WTC11 (cell line): ENCODE measurements at regions not wholly inside any gene's neighbourhood (a gene's known extent, or its start where the extent isn't known, plus 50 kb on each side); places are given as distances from the start of the nearest gene placed in this dataset.

Experiments used
- E2F5 ChIP-seq: sonication (generic); formaldehyde crosslinking; IDR thresholded peaks from 2 replicates; pipeline ENCODE4 v1.8.1; 2022; ENCODE audit warnings: mild to moderate bottlenecking, moderate library complexity, missing genetic modification reagents
- ELF4 ChIP-seq: sonication (generic); formaldehyde crosslinking; IDR thresholded peaks from 2 replicates; pipeline ENCODE4 v1.8.1; 2022; ENCODE audit warnings: low read depth, mild to moderate bottlenecking, moderate library complexity, missing genetic modification reagents
- MXD4 ChIP-seq: fragments of 250-450 bp; sonication (Bioruptor Pico); IDR thresholded peaks from 2 replicates; pipeline ENCODE4 v1.8.0; 2021; ENCODE audit warnings: mild to moderate bottlenecking, moderate library complexity, borderline replicate concordance
- TCF7 ChIP-seq: sonication (generic); formaldehyde crosslinking; IDR thresholded peaks from 2 replicates; pipeline ENCODE4 v1.8.0; 2022; ENCODE audit warnings: mild to moderate bottlenecking, low read depth, missing genetic modification reagents, moderate library complexity
- ZNF138 ChIP-seq: sonication (generic); formaldehyde crosslinking; conservative IDR thresholded peaks from 2 replicates; pipeline ENCODE4 v1.8.1; 2022; ENCODE audit warnings: mild to moderate bottlenecking, moderate library complexity, missing genetic modification reagents
- TF ChIP-seq, protein P1 (sequence below): fragments of 200-600 bp; IDR thresholded peaks from 2 replicates; pipeline ENCODE4 v1.8.0; 2022; ENCODE audit warnings: antibody characterized with exemption
- TF ChIP-seq, protein P2 (sequence below): sonication (generic); formaldehyde crosslinking; IDR thresholded peaks from 2 replicates; pipeline ENCODE4 v1.8.1; 2023; ENCODE audit warnings: mild to moderate bottlenecking, missing genetic modification reagents, moderate library complexity
- TF ChIP-seq, protein P3 (sequence below): sonication (generic); formaldehyde crosslinking; IDR thresholded peaks from 2 replicates; pipeline ENCODE4 v1.8.1; 2022; ENCODE audit warnings: low read depth, missing genetic modification reagents, borderline replicate concordance

GRCh38 chr4:81997313-81997712, 376.5 kb downstream of the HNRNPD start:
- TF ChIP-seq, protein P1, sequence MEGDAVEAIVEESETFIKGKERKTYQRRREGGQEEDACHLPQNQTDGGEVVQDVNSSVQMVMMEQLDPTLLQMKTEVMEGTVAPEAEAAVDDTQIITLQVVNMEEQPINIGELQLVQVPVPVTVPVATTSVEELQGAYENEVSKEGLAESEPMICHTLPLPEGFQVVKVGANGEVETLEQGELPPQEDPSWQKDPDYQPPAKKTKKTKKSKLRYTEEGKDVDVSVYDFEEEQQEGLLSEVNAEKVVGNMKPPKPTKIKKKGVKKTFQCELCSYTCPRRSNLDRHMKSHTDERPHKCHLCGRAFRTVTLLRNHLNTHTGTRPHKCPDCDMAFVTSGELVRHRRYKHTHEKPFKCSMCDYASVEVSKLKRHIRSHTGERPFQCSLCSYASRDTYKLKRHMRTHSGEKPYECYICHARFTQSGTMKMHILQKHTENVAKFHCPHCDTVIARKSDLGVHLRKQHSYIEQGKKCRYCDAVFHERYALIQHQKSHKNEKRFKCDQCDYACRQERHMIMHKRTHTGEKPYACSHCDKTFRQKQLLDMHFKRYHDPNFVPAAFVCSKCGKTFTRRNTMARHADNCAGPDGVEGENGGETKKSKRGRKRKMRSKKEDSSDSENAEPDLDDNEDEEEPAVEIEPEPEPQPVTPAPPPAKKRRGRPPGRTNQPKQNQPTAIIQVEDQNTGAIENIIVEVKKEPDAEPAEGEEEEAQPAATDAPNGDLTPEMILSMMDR: no peak
- TF ChIP-seq E2F5 (CRISPR knock-in tag): no peak
- TF ChIP-seq, protein P2, sequence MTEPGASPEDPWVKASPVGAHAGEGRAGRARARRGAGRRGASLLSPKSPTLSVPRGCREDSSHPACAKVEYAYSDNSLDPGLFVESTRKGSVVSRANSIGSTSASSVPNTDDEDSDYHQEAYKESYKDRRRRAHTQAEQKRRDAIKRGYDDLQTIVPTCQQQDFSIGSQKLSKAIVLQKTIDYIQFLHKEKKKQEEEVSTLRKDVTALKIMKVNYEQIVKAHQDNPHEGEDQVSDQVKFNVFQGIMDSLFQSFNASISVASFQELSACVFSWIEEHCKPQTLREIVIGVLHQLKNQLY: no peak
- TF ChIP-seq ZNF138 (CRISPR knock-in tag): no peak
- TF ChIP-seq, protein P3, sequence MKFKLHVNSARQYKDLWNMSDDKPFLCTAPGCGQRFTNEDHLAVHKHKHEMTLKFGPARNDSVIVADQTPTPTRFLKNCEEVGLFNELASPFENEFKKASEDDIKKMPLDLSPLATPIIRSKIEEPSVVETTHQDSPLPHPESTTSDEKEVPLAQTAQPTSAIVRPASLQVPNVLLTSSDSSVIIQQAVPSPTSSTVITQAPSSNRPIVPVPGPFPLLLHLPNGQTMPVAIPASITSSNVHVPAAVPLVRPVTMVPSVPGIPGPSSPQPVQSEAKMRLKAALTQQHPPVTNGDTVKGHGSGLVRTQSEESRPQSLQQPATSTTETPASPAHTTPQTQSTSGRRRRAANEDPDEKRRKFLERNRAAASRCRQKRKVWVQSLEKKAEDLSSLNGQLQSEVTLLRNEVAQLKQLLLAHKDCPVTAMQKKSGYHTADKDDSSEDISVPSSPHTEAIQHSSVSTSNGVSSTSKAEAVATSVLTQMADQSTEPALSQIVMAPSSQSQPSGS: no peak
- no peak for TF ChIP-seq ELF4
- TF ChIP-seq TCF7 (CRISPR knock-in tag): no peak
- TF ChIP-seq MXD4 (CRISPR knock-in tag): no peak
